Loucy (cell line): ENCODE measurements at regions not wholly inside any gene's neighbourhood (a gene's known extent, or its start where the extent isn't known, plus 50 kb on each side); places are given as distances from the start of the nearest gene placed in this dataset.
"Not testable (repeated sequence)": the region's sequence is repeated elsewhere in the genome, so short reads cannot be mapped to it uniquely, and the experiment has no call there.

Experiments used
- H2AFZ ChIP-seq: fragments of 200-600 bp; sonication (generic); 2 replicates; pipeline ENCODE4 v1.6.0; 2016; ENCODE audit warnings: antibody characterized with exemption, mild to moderate bottlenecking, low read length, moderate library complexity
- H3F3A ChIP-seq: fragments of 200-600 bp; 2 replicates; pipeline ENCODE4 v1.6.0; 2016; ENCODE audit warnings: antibody characterized with exemption, low read depth, mild to moderate bottlenecking
- H3K27me3 ChIP-seq: fragments of 200-600 bp; sonication (generic); 2 replicates; pipeline ENCODE4 v1.6.1; 2014; ENCODE audit warnings: low read length, mild to moderate bottlenecking; ENCODE audit not compliant: insufficient read depth, poor library complexity, severe bottlenecking
- H3K36me3 ChIP-seq: fragments of 200-600 bp; sonication (generic); 2 replicates; pipeline ENCODE4 v1.6.1; 2016; ENCODE audit warnings: low read length; ENCODE audit not compliant: insufficient read depth
- H3K4me1 ChIP-seq: fragments of 200-600 bp; sonication (generic); 2 replicates; pipeline ENCODE4 v1.5.1; 2014; ENCODE audit warnings: low read length, mild to moderate bottlenecking; ENCODE audit not compliant: insufficient read depth, poor library complexity, severe bottlenecking
- H3K4me2 ChIP-seq: fragments of 200-600 bp; sonication (generic); 2 replicates; pipeline ENCODE4 v1.6.0; 2014; ENCODE audit warnings: antibody characterized with exemption, low read length, low read depth, mild to moderate bottlenecking; ENCODE audit not compliant: poor library complexity, severe bottlenecking
- H3K4me3 ChIP-seq: fragments of 200-600 bp; sonication (generic); 2 replicates; pipeline ENCODE4 v1.5.1; 2014; ENCODE audit warnings: low read length, mild to moderate bottlenecking, mixed read lengths; ENCODE audit not compliant: poor library complexity, severe bottlenecking
- H3K79me2 ChIP-seq: fragments of 200-600 bp; sonication (generic); 2 replicates; pipeline ENCODE4 v1.6.1; 2014; ENCODE audit warnings: low read length; ENCODE audit not compliant: insufficient read depth
- H3K9ac ChIP-seq: fragments of 200-600 bp; sonication (generic); 2 replicates; pipeline ENCODE4 v1.6.0; 2014; ENCODE audit warnings: mild to moderate bottlenecking, low read depth, low read length, moderate library complexity; ENCODE audit not compliant: poor library complexity, severe bottlenecking
- H3K9me2 ChIP-seq: fragments of 200-600 bp; sonication (generic); replicated peaks from 2 replicates; pipeline ENCODE4 v1.6.1; 2016; ENCODE audit warnings: low read depth, low read length, mixed read lengths
- H3K9me3 ChIP-seq: fragments of 200-600 bp; sonication (generic); 2 replicates; pipeline ENCODE4 v1.6.1; 2014; ENCODE audit warnings: mild to moderate bottlenecking, antibody characterized with exemption, low read length, low read depth; ENCODE audit not compliant: insufficient read depth
- H4K20me1 ChIP-seq: fragments of 200-600 bp; sonication (generic); 2 replicates; pipeline ENCODE4 v1.6.0; 2014; ENCODE audit warnings: antibody characterized with exemption, low read length, mild to moderate bottlenecking; ENCODE audit not compliant: insufficient read depth, poor library complexity, severe bottlenecking
- CTCF ChIP-seq: fragments of 200-600 bp; sonication (generic); conservative IDR thresholded peaks from 2 replicates; pipeline ENCODE4 v1.5.1; 2014; ENCODE audit warnings: mild to moderate bottlenecking, antibody characterized with exemption, low read length
- EZH2phosphoT487 ChIP-seq: fragments of 200-600 bp; IDR thresholded peaks from 2 replicates; pipeline ENCODE4 v1.6.1; 2018; ENCODE audit warnings: antibody characterized with exemption, mild to moderate bottlenecking, moderate library complexity, borderline replicate concordance

- no peaks in the 10 kb centered on the region for H3K36me3 ChIP-seq
- H3K27me3 ChIP-seq: no peaks in the 10 kb centered on the region
- H3K9me2 ChIP-seq: no peaks in the 10 kb centered on the region
- H3K4me3 ChIP-seq: no peak overlapping the region
- H3K4me1 ChIP-seq: no peaks in the 10 kb centered on the region
- no peak for TF ChIP-seq CTCF
- TF ChIP-seq EZH2phosphoT487: no peak
- no peak overlapping the region for H3K4me2 ChIP-seq
- no peak overlapping the region for H2AFZ ChIP-seq
- H3K9ac ChIP-seq: no peak overlapping the region
- no peaks in the 10 kb centered on the region for H4K20me1 ChIP-seq
- no peaks in the 10 kb centered on the region for H3F3A ChIP-seq
- H3K79me2 ChIP-seq: no peaks in the 10 kb centered on the region
- H3K9me3 ChIP-seq: no peaks in the 10 kb centered on the region
Measured at GRCh38 chrX:35561985-35562384, 236.2 kb upstream of the MAGEB16 start.

DNA sequence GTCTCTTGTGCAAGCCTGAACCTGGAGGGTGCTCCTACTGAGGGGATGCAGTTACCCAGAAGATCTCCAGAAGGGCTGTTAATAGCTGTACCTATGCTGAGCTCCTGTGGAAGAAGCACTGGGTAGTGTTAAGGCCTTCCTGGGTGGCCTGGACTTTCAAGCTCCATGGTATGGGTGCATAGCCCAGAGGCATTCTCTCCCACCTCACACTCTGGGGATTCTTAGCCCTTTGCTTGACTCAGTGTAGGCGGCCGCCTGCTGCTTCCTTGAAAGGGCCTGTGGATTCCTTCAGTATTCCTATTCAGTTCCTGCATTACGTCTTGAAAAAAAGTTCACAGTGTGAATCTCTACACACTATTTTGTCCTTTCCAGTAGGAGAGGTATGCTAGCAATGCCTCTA, 235.7 kb upstream of the MAGEB16 start:
- H3K9ac ChIP-seq: no peak overlapping the region
- no peaks in the 10 kb centered on the region for H3F3A ChIP-seq
- no peaks in the 10 kb centered on the region for H3K4me1 ChIP-seq
- H3K9me3 ChIP-seq: no peaks in the 10 kb centered on the region
- no peak overlapping the region for H2AFZ ChIP-seq
- H3K4me2 ChIP-seq: no peak overlapping the region
- no peaks in the 10 kb centered on the region for H3K36me3 ChIP-seq
- H3K9me2 ChIP-seq: no peaks in the 10 kb centered on the region
- no peaks in the 10 kb centered on the region for H3K79me2 ChIP-seq
- no peaks in the 10 kb centered on the region for H3K27me3 ChIP-seq
- TF ChIP-seq CTCF: no peak
- TF ChIP-seq EZH2phosphoT487: no peak
- no peak overlapping the region for H3K4me3 ChIP-seq
- H4K20me1 ChIP-seq: no peaks in the 10 kb centered on the region

DNA sequence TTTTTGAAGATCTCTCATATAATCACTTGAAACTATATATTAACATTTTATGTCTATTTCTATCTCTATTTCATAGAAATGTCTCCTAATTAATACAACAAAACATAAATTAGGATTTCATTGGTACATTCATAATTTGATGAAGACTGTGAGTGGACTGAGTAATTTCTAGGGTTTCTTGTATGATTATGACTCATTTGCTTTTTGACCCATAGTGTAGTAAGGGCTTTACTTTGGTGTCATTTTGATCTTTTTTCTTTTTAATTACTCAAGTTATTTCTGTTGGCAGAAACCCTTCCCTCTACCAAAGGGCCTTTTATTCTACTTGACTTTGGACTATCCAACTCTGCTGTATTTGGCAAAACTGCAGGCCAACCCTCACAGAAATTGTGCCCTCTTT, 207.9 kb upstream of the MAGEB16 start:
- no peak for TF ChIP-seq EZH2phosphoT487
- TF ChIP-seq CTCF: no peak
- Histone ChIP-seq H3K4me3 (no peak overlapping the region), H3K4me1 (no peaks in the 10 kb centered on the region), H3K4me2 (no peak overlapping the region), H4K20me1 (no peaks in the 10 kb centered on the region), H3K9me3 (no peaks in the 10 kb centered on the region), H2AFZ (no peak overlapping the region), H3K79me2 (no peaks in the 10 kb centered on the region), H3K9me2 (no peaks in the 10 kb centered on the region), H3K9ac (no peak overlapping the region), H3K36me3 (no peaks in the 10 kb centered on the region), H3F3A (no peaks in the 10 kb centered on the region), H3K27me3 (no peaks in the 10 kb centered on the region)

- not testable (repeated sequence) for H3K9ac ChIP-seq, H3K4me2 ChIP-seq, H3K79me2 ChIP-seq, H3K36me3 ChIP-seq, H3K9me2 ChIP-seq, H2AFZ ChIP-seq, H3K27me3 ChIP-seq, H3F3A ChIP-seq, H4K20me1 ChIP-seq, H3K9me3 ChIP-seq, H3K4me3 ChIP-seq, H3K4me1 ChIP-seq
Measured at GRCh38 chrX:35611562-35611961, 186.6 kb upstream of the MAGEB16 start.
